Activated naive CD4-positive, alpha-beta T cell treated with anti-CD3 and anti-CD28 coated beads, Interleukin-2, amount 50 U/mL, for 24 hours (primary cell): ENCODE measurements at regions not wholly inside any gene's neighbourhood (a gene's known extent, or its start where the extent isn't known, plus 50 kb on each side); places are given as distances from the start of the nearest gene placed in this dataset.

ENCODE experiments used
- H3K27ac Mint-ChIP-seq: one replicate; pipeline ENCODE4 v1.8.0; 2021; ENCODE audit warnings: mild to moderate bottlenecking, mixed read lengths
- H3K27me3 Mint-ChIP-seq: one replicate; pipeline ENCODE4 v1.8.0; 2021; ENCODE audit warnings: mixed read lengths
- H3K36me3 Mint-ChIP-seq: one replicate; pipeline ENCODE4 v1.8.0; 2021; ENCODE audit warnings: mixed read lengths
- H3K4me1 Mint-ChIP-seq: one replicate; pipeline ENCODE4 v1.8.0; 2021; ENCODE audit warnings: mixed read lengths
- H3K4me3 Mint-ChIP-seq: one replicate; pipeline ENCODE4 v1.8.0; 2021; ENCODE audit warnings: mild to moderate bottlenecking, mixed read lengths
- H3K9me3 Mint-ChIP-seq: one replicate; pipeline ENCODE4 v1.8.0; 2021; ENCODE audit warnings: mixed read lengths

GRCh38 chr4:22922426-22922825, 229.7 kb downstream of the GBA3 start:
- Mint-ChIP-seq H3K4me3 (no peak overlapping the region), H3K4me1 (no peaks in the 10 kb centered on the region), H3K27me3 (peaks cover 3% of the 10 kb centered on the region), H3K9me3 (no peaks in the 10 kb centered on the region), H3K36me3 (no peaks in the 10 kb centered on the region), H3K27ac (no peak overlapping the region)

GRCh38 chr4:22921936-22922335, 229.2 kb downstream of the GBA3 start:
- Mint-ChIP-seq H3K27me3 (peaks cover 3% of the 10 kb centered on the region), H3K9me3 (no peaks in the 10 kb centered on the region), H3K4me3 (no peak overlapping the region), H3K27ac (no peak overlapping the region), H3K4me1 (no peaks in the 10 kb centered on the region), H3K36me3 (no peaks in the 10 kb centered on the region)

- no peaks in the 10 kb centered on the region for H3K9me3 Mint-ChIP-seq
- no peak overlapping the region for H3K4me3 Mint-ChIP-seq
- no peaks in the 10 kb centered on the region for H3K27me3 Mint-ChIP-seq
- H3K36me3 Mint-ChIP-seq = no peaks in the 10 kb centered on the region
- H3K4me1 Mint-ChIP-seq = no peaks in the 10 kb centered on the region
- H3K27ac Mint-ChIP-seq = no peak overlapping the region
These were observed 218.5 kb downstream of the GBA3 start for GRCh38 chr4:22911285-22911684.

- Mint-ChIP-seq H3K4me3 (no peak overlapping the region), H3K27ac (no peak overlapping the region), H3K27me3 (no peaks in the 10 kb centered on the region), H3K4me1 (no peaks in the 10 kb centered on the region), H3K9me3 (no peaks in the 10 kb centered on the region), H3K36me3 (no peaks in the 10 kb centered on the region)
These were observed 217.5 kb downstream of the GBA3 start for GRCh38 chr4:22910200-22910599.

GRCh38 chr4:22906045-22906444, 213.3 kb downstream of the GBA3 start:
- Mint-ChIP-seq H3K9me3 (no peaks in the 10 kb centered on the region), H3K27me3 (no peaks in the 10 kb centered on the region), H3K4me3 (no peak overlapping the region), H3K4me1 (no peaks in the 10 kb centered on the region), H3K27ac (no peak overlapping the region), H3K36me3 (no peaks in the 10 kb centered on the region)

GRCh38 chr4:22903913-22904312, 211.2 kb downstream of the GBA3 start:
- Mint-ChIP-seq H3K36me3 (no peaks in the 10 kb centered on the region), H3K27me3 (peaks cover 1% of the 10 kb centered on the region), H3K27ac (no peak overlapping the region), H3K4me1 (no peaks in the 10 kb centered on the region), H3K9me3 (no peaks in the 10 kb centered on the region), H3K4me3 (no peak overlapping the region)

GRCh38 chr4:22901631-22902030, 208.9 kb downstream of the GBA3 start:
- Mint-ChIP-seq H3K9me3 (no peaks in the 10 kb centered on the region), H3K27ac (no peak overlapping the region), H3K36me3 (no peaks in the 10 kb centered on the region), H3K4me1 (no peaks in the 10 kb centered on the region), H3K27me3 (peaks cover 5% of the 10 kb centered on the region), H3K4me3 (no peak overlapping the region)

GRCh38 chr4:22900876-22901275, 208.1 kb downstream of the GBA3 start:
- no peak overlapping the region for H3K27ac Mint-ChIP-seq
- no peaks in the 10 kb centered on the region for H3K36me3 Mint-ChIP-seq
- H3K4me3 Mint-ChIP-seq = no peak overlapping the region
- H3K27me3 Mint-ChIP-seq = peaks cover 5% of the 10 kb centered on the region
- H3K9me3 Mint-ChIP-seq = no peaks in the 10 kb centered on the region
- no peaks in the 10 kb centered on the region for H3K4me1 Mint-ChIP-seq

- Mint-ChIP-seq H3K27ac (no peak overlapping the region), H3K27me3 (peaks cover 8% of the 10 kb centered on the region), H3K4me1 (no peaks in the 10 kb centered on the region), H3K36me3 (no peaks in the 10 kb centered on the region), H3K9me3 (no peaks in the 10 kb centered on the region), H3K4me3 (no peak overlapping the region)
These were observed 204.9 kb downstream of the GBA3 start for GRCh38 chr4:22897520-22898108.

GRCh38 chr4:22895482-22895881, 202.7 kb downstream of the GBA3 start:
- Mint-ChIP-seq H3K36me3 (no peaks in the 10 kb centered on the region), H3K27ac (no peak overlapping the region), H3K4me3 (no peak overlapping the region), H3K9me3 (no peaks in the 10 kb centered on the region), H3K4me1 (no peaks in the 10 kb centered on the region), H3K27me3 (peaks cover 8% of the 10 kb centered on the region)

GRCh38 chr4:22884157-22884556, 191.4 kb downstream of the GBA3 start:
- no peaks in the 10 kb centered on the region for H3K27me3 Mint-ChIP-seq
- no peak overlapping the region for H3K27ac Mint-ChIP-seq
- no peaks in the 10 kb centered on the region for H3K9me3 Mint-ChIP-seq
- no peaks in the 10 kb centered on the region for H3K36me3 Mint-ChIP-seq
- H3K4me1 Mint-ChIP-seq = no peaks in the 10 kb centered on the region
- no peak overlapping the region for H3K4me3 Mint-ChIP-seq

GRCh38 chr4:22881411-22881810, 188.7 kb downstream of the GBA3 start:
- Mint-ChIP-seq H3K27ac (no peak overlapping the region), H3K9me3 (no peaks in the 10 kb centered on the region), H3K4me3 (no peak overlapping the region), H3K27me3 (no peaks in the 10 kb centered on the region), H3K36me3 (no peaks in the 10 kb centered on the region), H3K4me1 (no peaks in the 10 kb centered on the region)

- no peaks in the 10 kb centered on the region for H3K4me1 Mint-ChIP-seq
- H3K27me3 Mint-ChIP-seq = no peaks in the 10 kb centered on the region
- H3K27ac Mint-ChIP-seq = no peak overlapping the region
- H3K4me3 Mint-ChIP-seq = no peak overlapping the region
- no peaks in the 10 kb centered on the region for H3K9me3 Mint-ChIP-seq
- no peaks in the 10 kb centered on the region for H3K36me3 Mint-ChIP-seq
These were observed 184.8 kb downstream of the GBA3 start for GRCh38 chr4:22877486-22878052.

- H3K27me3 Mint-ChIP-seq = no peaks in the 10 kb centered on the region
- no peaks in the 10 kb centered on the region for H3K4me1 Mint-ChIP-seq
- no peaks in the 10 kb centered on the region for H3K36me3 Mint-ChIP-seq
- no peak overlapping the region for H3K4me3 Mint-ChIP-seq
- H3K9me3 Mint-ChIP-seq = no peaks in the 10 kb centered on the region
- H3K27ac Mint-ChIP-seq = no peak overlapping the region
These were observed 183.5 kb downstream of the GBA3 start for GRCh38 chr4:22876270-22876669.

- Mint-ChIP-seq H3K36me3 (no peaks in the 10 kb centered on the region), H3K4me3 (no peak overlapping the region), H3K27me3 (no peaks in the 10 kb centered on the region), H3K4me1 (no peaks in the 10 kb centered on the region), H3K27ac (no peak overlapping the region), H3K9me3 (no peaks in the 10 kb centered on the region)
These were observed 183.0 kb downstream of the GBA3 start for GRCh38 chr4:22875587-22876257.

GRCh38 chr4:22874334-22874912, 181.7 kb downstream of the GBA3 start:
- H3K27ac Mint-ChIP-seq = no peak overlapping the region
- H3K9me3 Mint-ChIP-seq = no peaks in the 10 kb centered on the region
- no peaks in the 10 kb centered on the region for H3K36me3 Mint-ChIP-seq
- H3K27me3 Mint-ChIP-seq = no peaks in the 10 kb centered on the region
- no peaks in the 10 kb centered on the region for H3K4me1 Mint-ChIP-seq
- H3K4me3 Mint-ChIP-seq = no peak overlapping the region
